AG04450 (cell line): ENCODE measurements at regions not wholly inside any gene's neighbourhood (a gene's known extent, or its start where the extent isn't known, plus 50 kb on each side); places are given as distances from the start of the nearest gene placed in this dataset.
"Not testable (repeated sequence)": the region's sequence is repeated elsewhere in the genome, so short reads cannot be mapped to it uniquely, and the experiment has no call there.

ENCODE experiments used
- CTCF ChIA-PET: fragments of 300-600, 350-600 bp; formaldehyde crosslinking; extraction: SDS; loops from one replicate; lab custom pipeline; 2022; ENCODE audit warnings: antibody characterized with exemption, inconsistent platforms; lab: Charles Lee
- POLR2A ChIA-PET: fragments of 350-600 bp; formaldehyde crosslinking; extraction: SDS; loops from one replicate; lab custom pipeline; 2021; ENCODE audit warnings: antibody characterized with exemption, inconsistent platforms; lab: Yijun Ruan, JAX
- DNase-seq: peaks from one replicate; pipeline ENCODE4 v3.0.0-alpha.2; 2011; ENCODE audit warnings: low read depth, low spot score
- H3K27ac ChIP-seq: one replicate; pipeline ENCODE4 v1.5.1; 2012; ENCODE audit warnings: low read depth, low read length, control low read depth
- H3K27me3 ChIP-seq: one replicate; pipeline ENCODE4 v1.6.0; 2012; ENCODE audit warnings: low read length; ENCODE audit not compliant: control insufficient read depth, insufficient read depth
- H3K4me3 ChIP-seq: 2 replicates; pipeline ENCODE4 v1.5.1; 2011; ENCODE audit warnings: mild to moderate bottlenecking, low read depth, low read length, control low read depth
- H3K9me3 ChIP-seq: 2 replicates; pipeline ENCODE4 v1.5.1; 2012; ENCODE audit warnings: low read length; ENCODE audit not compliant: control insufficient read depth, insufficient read depth
- CTCF ChIP-seq: IDR thresholded peaks from 2 replicates; pipeline ENCODE4 v1.5.1; 2011; ENCODE audit warnings: low read depth, low read length, control low read depth, inconsistent platforms

DNA sequence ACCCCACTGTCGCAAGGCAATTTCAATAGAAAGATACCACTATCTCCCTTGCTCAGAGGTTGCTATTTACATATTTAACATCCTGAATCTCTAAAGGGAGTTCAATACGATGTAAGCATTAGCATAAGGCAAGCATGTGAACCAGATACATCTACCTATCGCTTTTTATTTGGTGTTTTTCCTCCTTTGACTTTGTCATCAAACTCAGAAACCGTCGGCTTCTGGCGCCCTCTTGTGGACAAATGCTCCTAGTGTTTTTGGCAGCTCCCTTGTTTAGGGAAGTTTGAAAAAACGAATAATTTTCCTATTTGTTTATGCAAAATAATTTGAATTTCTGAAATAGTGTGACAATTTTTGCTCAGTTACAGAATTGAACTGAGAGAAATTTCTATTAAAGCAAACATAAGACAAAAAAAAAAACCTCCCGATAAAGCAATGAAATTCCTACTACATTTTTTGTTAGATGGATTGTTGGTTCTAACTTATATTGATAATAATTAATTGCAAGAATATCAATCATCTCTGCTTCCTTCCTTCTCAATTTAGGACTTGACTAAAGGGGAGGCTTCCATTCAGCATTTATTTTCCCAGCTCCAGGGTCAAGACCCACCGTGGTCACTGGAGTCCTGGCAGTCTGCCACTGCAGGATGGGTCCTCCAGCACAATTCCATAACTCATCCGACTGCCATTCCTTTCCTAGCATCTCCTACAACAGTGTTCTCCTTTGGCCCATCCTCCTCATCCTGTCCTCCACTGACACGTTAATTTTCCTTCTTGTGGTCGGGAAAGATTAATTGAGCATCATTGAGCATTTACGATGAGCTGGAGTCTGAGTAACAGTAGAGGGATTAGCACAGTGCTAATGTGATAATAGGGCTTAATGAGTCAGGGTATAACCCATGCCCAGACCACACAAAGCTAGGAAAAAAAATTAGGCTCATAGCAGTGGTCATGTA, 131.8 kb upstream of the CHD1 start:
- Histone ChIP-seq H3K4me3 (no peak overlapping the region), H3K9me3 (no peaks in the 10 kb centered on the region), H3K27me3 (no peaks in the 10 kb centered on the region), H3K27ac (no peak overlapping the region)
- POLR2A ChIA-PET = interaction anchor here (0.6 kb wide), 1 partner anchor 131 kb away, joined by 3 read pairs; no protein-coding TSS in a partner anchor
- DNase-seq = peak; percentile 34
- CTCF ChIA-PET = interaction anchor here (0.6 to 5.4 kb wide), 34 partner anchors 9 to 1587 kb away, joined by 3 to 64 read pairs (median 4); no protein-coding TSS in a partner anchor
- TF ChIP-seq CTCF = peak; percentile 90

DNA sequence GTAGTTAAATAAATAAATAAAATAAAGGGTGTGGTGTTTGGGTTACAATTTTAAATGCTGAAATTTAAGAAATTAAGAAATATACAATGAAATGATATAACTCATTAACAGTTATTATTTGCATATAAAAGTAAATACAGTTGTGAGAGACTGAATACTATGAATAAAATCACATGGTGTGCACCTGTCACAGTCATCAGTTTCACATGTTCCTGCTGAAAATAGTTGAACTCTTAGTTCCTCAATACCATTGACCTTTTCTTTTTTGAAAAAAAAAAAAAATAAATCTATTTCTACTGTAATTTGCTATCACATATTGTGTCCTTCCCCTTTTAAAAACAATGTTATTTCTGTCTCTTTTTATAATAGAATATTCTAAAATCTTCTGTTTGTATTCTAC, 130.9 kb upstream of the CHD1 start:
- no peak for TF ChIP-seq CTCF
- H3K9me3 ChIP-seq = no peaks in the 10 kb centered on the region
- no peak overlapping the region for H3K27ac ChIP-seq
- CTCF ChIA-PET = interaction anchor here (0.6 to 5.4 kb wide), 15 partner anchors 8 to 219 kb away, joined by 3 to 64 read pairs (median 7); no protein-coding TSS in a partner anchor
- no peak overlapping the region for H3K4me3 ChIP-seq
- DNase-seq = no peak
- POLR2A ChIA-PET = interaction anchor here (0.6 kb wide), 1 partner anchor 130 kb away, joined by 3 read pairs; no protein-coding TSS in a partner anchor
- H3K27me3 ChIP-seq = no peaks in the 10 kb centered on the region

DNA sequence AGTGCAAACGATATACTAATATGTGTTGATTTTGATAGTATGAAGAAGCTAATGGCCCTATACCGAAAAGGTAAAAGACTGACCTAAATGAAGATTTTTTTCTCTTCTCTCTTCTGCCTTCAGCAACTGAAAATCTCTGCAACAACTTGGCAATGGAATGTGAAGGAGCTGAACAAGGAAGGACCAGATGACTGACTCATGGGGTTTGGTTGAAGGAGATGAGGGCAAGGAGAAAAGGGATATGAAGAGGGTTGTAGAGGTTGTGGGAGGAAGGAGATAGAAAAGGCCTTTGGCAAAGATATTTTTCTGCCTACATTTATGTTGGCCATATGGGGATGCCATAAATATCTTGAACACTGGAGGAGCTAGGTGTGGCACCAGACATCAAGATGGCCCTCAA, 129.7 kb upstream of the CHD1 start:
- no peak for TF ChIP-seq CTCF
- CTCF ChIA-PET = interaction anchor here (2.6 to 5.4 kb wide), 3 partner anchors 25 to 154 kb away, joined by 11 to 64 read pairs (median 15); no protein-coding TSS in a partner anchor
- no peak overlapping the region for H3K4me3 ChIP-seq
- H3K27me3 ChIP-seq = no peaks in the 10 kb centered on the region
- no peaks in the 10 kb centered on the region for H3K9me3 ChIP-seq
- no peak for DNase-seq
- H3K27ac ChIP-seq = no peak overlapping the region
- POLR2A ChIA-PET = interaction anchor here (0.6 kb wide), 1 partner anchor 237 kb away, joined by 3 read pairs; no protein-coding TSS in a partner anchor

DNA sequence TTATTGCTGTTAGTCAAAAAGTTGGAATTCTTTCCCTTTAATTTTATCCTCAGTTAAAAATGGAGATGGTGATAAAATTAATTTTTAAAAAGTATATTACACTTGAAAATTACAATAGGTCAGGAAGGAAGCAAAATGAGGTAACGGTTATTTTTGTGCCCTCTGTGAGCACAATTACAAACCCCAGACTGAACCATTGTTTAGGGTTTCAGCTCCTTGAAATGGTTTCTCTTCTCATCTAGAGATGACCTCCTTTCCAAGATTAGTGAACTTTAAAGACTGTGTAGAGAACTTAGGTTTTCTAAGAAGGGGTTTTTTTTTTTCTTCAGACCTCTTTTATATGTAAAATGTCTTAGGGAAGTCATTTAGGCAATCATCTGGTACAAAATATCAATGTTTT, 126.2 kb upstream of the CHD1 start:
- TF ChIP-seq CTCF = no peak
- POLR2A ChIA-PET = no interaction called here

DNA sequence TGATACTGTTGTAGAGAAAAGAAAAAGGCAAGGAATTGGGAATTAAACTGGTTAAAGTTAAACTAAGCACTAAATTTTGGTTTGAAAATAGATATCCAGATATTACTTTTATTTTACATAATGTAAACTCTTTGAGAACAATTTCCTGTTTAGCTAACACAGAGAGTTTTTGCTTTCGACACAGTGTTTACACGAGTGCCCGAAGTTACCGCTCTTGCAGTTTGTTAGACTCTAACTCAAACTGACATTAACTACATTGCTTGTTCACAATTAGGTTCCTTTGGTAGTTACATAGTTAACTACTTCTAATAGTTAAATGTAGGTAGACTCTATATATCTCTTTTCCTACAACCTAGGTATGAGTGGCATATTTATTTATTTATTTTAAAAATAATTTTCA, 117.1 kb upstream of the CHD1 start:
- ChIA-PET POLR2A (no interaction called here), CTCF (interaction anchor here (1.8 to 3.3 kb wide), 3 partner anchors 14 to 138 kb away, joined by 4 to 19 read pairs (median 18); no protein-coding TSS in a partner anchor)
- Histone ChIP-seq H3K27ac (no peak overlapping the region), H3K27me3 (no peaks in the 10 kb centered on the region), H3K9me3 (no peaks in the 10 kb centered on the region), H3K4me3 (no peak overlapping the region)
- DNase-seq = no peak
- no peak for TF ChIP-seq CTCF

More for the DNA sequence above, 126.2 kb upstream of the CHD1 start:
- H3K4me3 ChIP-seq = no peak overlapping the region
- no peaks in the 10 kb centered on the region for H3K27me3 ChIP-seq
- no peaks in the 10 kb centered on the region for H3K9me3 ChIP-seq
- CTCF ChIA-PET = no interaction called here
- no peak overlapping the region for H3K27ac ChIP-seq
- DNase-seq = no peak

GRCh38 chr5:99043257-99043656, 114.5 kb upstream of the CHD1 start:
- DNase-seq, H3K27ac ChIP-seq, H3K9me3 ChIP-seq, POLR2A ChIA-PET, H3K27me3 ChIP-seq, H3K4me3 ChIP-seq: not testable (repeated sequence)
- CTCF ChIA-PET = interaction anchor here (3.2 kb wide), 1 partner anchor 11 kb away, joined by 19 read pairs; no protein-coding TSS in a partner anchor
